Transverse colon (tissue), 4 donors: ENCODE measurements at regions not wholly inside any gene's neighbourhood (a gene's known extent, or its start where the extent isn't known, plus 50 kb on each side); places are given as distances from the start of the nearest gene placed in this dataset.

Experiments used
- DNase-seq: peaks from one replicate; pipeline ENCODE4 v3.0.0-alpha.2; 2019
- H3K27ac ChIP-seq, 4 donors: fragments of 200-600 bp; sonication (generic); 2 replicates each; pipeline ENCODE4 v1.5.1; 2016 to 2018; ENCODE audit warnings: inconsistent platforms in 4 of 4
- H3K27me3 ChIP-seq: fragments of 200-600 bp; sonication (generic); 2 replicates; pipeline ENCODE4 v1.5.1; 2017; ENCODE audit warnings: inconsistent platforms
- H3K36me3 ChIP-seq, 4 donors: fragments of 200-600 bp; sonication (generic); 2 replicates each; pipeline ENCODE4 v1.5.1; 2017 to 2019; ENCODE audit warnings: inconsistent platforms in 4 of 4
- H3K4me1 ChIP-seq, 4 donors: fragments of 200-600 bp; sonication (generic); 2 replicates each; pipeline ENCODE4 v1.5.1; 2017 to 2020; ENCODE audit warnings: inconsistent platforms in 4 of 4
- H3K4me3 ChIP-seq, 4 donors: fragments of 200-600 bp; sonication (generic); 1 replicate in 1 of 4; 2 replicates in 3 of 4; pipeline versions ENCODE4 v1.5.1 to v1.6.1; 2017 to 2019; ENCODE audit warnings: inconsistent platforms in 4 of 4
- H3K9me3 ChIP-seq, 2 donors: fragments of 200-600 bp; sonication (generic); 2 replicates each; pipeline ENCODE4 v1.5.1; 2017 to 2019; ENCODE audit warnings: inconsistent platforms in 2 of 2
- EP300 ChIP-seq: sonication (generic); formaldehyde crosslinking; IDR thresholded peaks from one replicate; pipeline ENCODE4 v1.6.1; 2017; ENCODE audit warnings: antibody characterized with exemption, low read depth
- POLR2A ChIP-seq: fragments of 450-650 bp; IDR thresholded peaks from one replicate; pipeline ENCODE4 v1.6.1; 2016; ENCODE audit warnings: antibody characterized with exemption, mild to moderate bottlenecking, moderate library complexity
- POLR2AphosphoS5 ChIP-seq, 3 donors: sonication (generic); formaldehyde crosslinking; IDR thresholded peaks; one replicate each; pipeline ENCODE4 v1.6.1; 2016; ENCODE audit warnings: antibody characterized with exemption in 3 of 3
- WGBS, 2 donors: methylation state at CpG; one replicate each; pipeline ENCODE4 v1.1.5; 2018; ENCODE audit warnings: low coverage in 1 of 2; 5-methylcytosine and 5-hydroxymethylcytosine counted together
- in situ Hi-C, 4 donors: fragments of 200-750 bp; cut with MboI; loops; one replicate each; pipeline versions ENCODE4 v1.15.0 to v1.15.1; 2017; ENCODE audit warnings: low sequenced_read_pairs in 3 of 4, low pct_ligation_motif_present in 1 of 4, low pct_unique_long_range_greater_than_20kb in 1 of 4
- intact Hi-C: fragments of 100-400 bp; cut with DNase I; formaldehyde crosslinking; loops from one replicate; pipeline ENCODE4 v1.15.1; 2023; ENCODE audit warnings: low total_unique reads
- TF ChIP-seq, protein P1 (sequence below), 5 experiments: fragments of 200-600 bp in 3 of 5; fragments of 450-650 bp in 2 of 5; sonication (generic) in 3 of 5; IDR thresholded peaks; 1 replicate in 2 of 5; 2 replicates in 3 of 5; pipeline ENCODE4 v1.5.1; 2016 to 2017; ENCODE audit warnings: antibody characterized with exemption in 5 of 5, inconsistent platforms in 3 of 5, mild to moderate bottlenecking in 2 of 5, moderate library complexity in 1 of 5

GRCh38 chr2:156797832-156798231 lies 361.7 kb downstream of the GPD2 start:
- no peak overlapping the region for H3K4me3 ChIP-seq
- no peaks in the 10 kb centered on the region for H3K36me3 ChIP-seq
- no peaks in the 10 kb centered on the region for H3K4me1 ChIP-seq
- no peaks in the 10 kb centered on the region for H3K9me3 ChIP-seq
- no peak overlapping the region for H3K27ac ChIP-seq
- no peak for DNase-seq
- intact Hi-C loops: no loop called here
- TF ChIP-seq POLR2A: no peak
- no peak for TF ChIP-seq POLR2AphosphoS5 (IDR thresholded peaks at IDR 0.05)
- TF ChIP-seq, protein P1, sequence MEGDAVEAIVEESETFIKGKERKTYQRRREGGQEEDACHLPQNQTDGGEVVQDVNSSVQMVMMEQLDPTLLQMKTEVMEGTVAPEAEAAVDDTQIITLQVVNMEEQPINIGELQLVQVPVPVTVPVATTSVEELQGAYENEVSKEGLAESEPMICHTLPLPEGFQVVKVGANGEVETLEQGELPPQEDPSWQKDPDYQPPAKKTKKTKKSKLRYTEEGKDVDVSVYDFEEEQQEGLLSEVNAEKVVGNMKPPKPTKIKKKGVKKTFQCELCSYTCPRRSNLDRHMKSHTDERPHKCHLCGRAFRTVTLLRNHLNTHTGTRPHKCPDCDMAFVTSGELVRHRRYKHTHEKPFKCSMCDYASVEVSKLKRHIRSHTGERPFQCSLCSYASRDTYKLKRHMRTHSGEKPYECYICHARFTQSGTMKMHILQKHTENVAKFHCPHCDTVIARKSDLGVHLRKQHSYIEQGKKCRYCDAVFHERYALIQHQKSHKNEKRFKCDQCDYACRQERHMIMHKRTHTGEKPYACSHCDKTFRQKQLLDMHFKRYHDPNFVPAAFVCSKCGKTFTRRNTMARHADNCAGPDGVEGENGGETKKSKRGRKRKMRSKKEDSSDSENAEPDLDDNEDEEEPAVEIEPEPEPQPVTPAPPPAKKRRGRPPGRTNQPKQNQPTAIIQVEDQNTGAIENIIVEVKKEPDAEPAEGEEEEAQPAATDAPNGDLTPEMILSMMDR (IDR thresholded peaks at IDR 0.05): no peak
- TF ChIP-seq EP300: no peak
- 80 to 91% methylated on average over 2 of the region's 2 CpGs for WGBS, 2 donors
- H3K27me3 ChIP-seq: no peaks in the 10 kb centered on the region
- in situ Hi-C loops: no loop called here

- 43 to 61% methylated on average over 3 of the region's 3 CpGs for WGBS, 2 donors
- no peak overlapping the region for H3K4me3 ChIP-seq
- no peaks in the 10 kb centered on the region for H3K27me3 ChIP-seq
- TF ChIP-seq, protein P1 (IDR thresholded peaks at IDR 0.05): no peak
- no peak for TF ChIP-seq POLR2AphosphoS5 (IDR thresholded peaks at IDR 0.05)
- TF ChIP-seq POLR2A: no peak
- no peak for TF ChIP-seq EP300
- DNase-seq: no peak
- H3K27ac ChIP-seq: no peak overlapping the region
- H3K36me3 ChIP-seq: no peaks in the 10 kb centered on the region
- intact Hi-C loops (no loop called here), in situ Hi-C loops (no loop called here)
- no peaks in the 10 kb centered on the region for H3K4me1 ChIP-seq
- no peaks in the 10 kb centered on the region for H3K9me3 ChIP-seq
These were observed 364.0 kb downstream of the GPD2 start for GRCh38 chr2:156800065-156800653.

GRCh38 chr2:156800781-156801361 lies 364.7 kb downstream of the GPD2 start:
- H3K36me3 ChIP-seq: no peaks in the 10 kb centered on the region
- no peak overlapping the region for H3K27ac ChIP-seq
- DNase-seq: no peak
- no peak overlapping the region for H3K4me3 ChIP-seq
- H3K9me3 ChIP-seq: no peaks in the 10 kb centered on the region
- H3K27me3 ChIP-seq: no peaks in the 10 kb centered on the region
- no peaks in the 10 kb centered on the region for H3K4me1 ChIP-seq
- WGBS, 2 donors: 73 to 75% methylated on average over 8 of the region's 8 CpGs
- intact Hi-C loops: no loop called here
- in situ Hi-C loops: no loop called here
- TF ChIP-seq, protein P1 (IDR thresholded peaks at IDR 0.05): no peak
- no peak for TF ChIP-seq POLR2A

- H3K36me3 ChIP-seq: no peaks in the 10 kb centered on the region
- DNase-seq: no peak
- intact Hi-C loops: no loop called here
- in situ Hi-C loops: no loop called here
- no peaks in the 10 kb centered on the region for H3K9me3 ChIP-seq
- 41% methylated on average over 10 of the region's 10 CpGs; no CpG with 5 or more reads in 1 of the 2 donors for WGBS, 2 donors
- TF ChIP-seq EP300: no peak
- TF ChIP-seq POLR2AphosphoS5 (IDR thresholded peaks at IDR 0.05): no peak
- no peak for TF ChIP-seq POLR2A
- TF ChIP-seq, protein P1 (IDR thresholded peaks at IDR 0.05): no peak
- H3K27ac ChIP-seq: no peak overlapping the region
- no peaks in the 10 kb centered on the region for H3K27me3 ChIP-seq
- H3K4me1 ChIP-seq: no peaks in the 10 kb centered on the region
- H3K4me3 ChIP-seq: peak overlapping the region in 1 of 4 donors; percentile 26
These were observed 367.1 kb downstream of the GPD2 start for GRCh38 chr2:156803243-156803642.
